ENCODE measurements at regions not wholly inside any gene's neighbourhood (a gene's known extent, or its start where the extent isn't known, plus 50 kb on each side); places are given as distances from the start of the nearest gene placed in this dataset.

DNA sequence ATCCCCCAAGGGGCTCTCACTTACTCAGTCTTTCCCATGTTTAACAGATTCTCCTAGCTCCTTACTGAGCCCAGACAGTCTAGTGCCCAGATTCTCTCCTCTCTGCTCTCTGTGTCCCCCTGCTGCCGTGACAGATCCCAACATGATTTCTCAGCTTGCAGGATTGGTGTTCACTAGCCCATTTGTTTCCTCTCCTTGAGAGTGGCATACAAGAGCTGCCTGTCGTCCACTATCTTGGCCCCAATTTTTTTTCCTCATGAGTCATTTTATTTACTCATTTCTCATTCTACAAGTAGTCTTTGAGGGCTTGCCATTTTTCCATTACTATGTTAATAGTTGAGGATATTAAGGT lies 199.9 kb upstream of the FN1 start:
- no peak for FAIRE-seq

DNA sequence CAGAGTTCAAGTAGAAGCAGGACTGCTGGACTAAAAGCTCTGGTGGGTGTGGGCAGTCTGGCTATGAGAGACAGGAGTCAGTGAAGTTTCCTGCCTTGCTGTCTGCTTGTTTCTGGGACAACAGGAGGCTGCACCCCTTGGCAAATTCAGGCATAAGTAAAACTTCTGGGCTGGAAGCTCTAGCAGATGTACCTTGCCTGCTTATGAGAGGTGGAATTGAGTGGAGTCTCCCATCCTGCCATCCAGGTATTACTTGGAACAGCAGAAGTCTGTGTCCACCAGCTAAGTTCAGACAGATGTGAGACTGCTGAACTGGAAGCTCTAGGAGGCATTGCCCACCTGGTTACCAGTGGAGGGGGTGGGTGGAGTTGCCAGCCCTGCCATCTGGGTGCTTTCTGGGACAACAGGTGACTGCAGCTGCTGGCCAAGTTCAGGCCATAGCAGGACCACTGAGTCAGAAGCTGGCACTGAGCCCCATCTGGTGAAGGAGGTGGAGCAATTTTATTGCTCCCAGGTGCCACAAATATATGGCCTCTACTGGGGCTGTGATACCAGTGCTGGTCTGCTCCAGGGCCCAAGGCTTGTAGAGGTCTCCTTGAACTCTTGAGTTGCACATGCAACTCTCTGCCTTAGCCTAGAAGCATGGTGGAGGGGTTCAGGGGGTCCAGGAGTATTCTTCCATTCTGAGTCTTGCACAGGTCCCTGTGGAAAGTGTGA lies 199.4 kb upstream of the FN1 start:
- ChIA-PET SMC1A (ENCODE audit: uncharacterized antibody, unreplicated experiment) (interaction anchor here (0.7 to 1.3 kb wide), 3 partner anchors 12 to 32 kb away, joined by 3 to 4 read pairs (median 4); no protein-coding TSS in a partner anchor), POLR2A (interaction anchor here (1.3 kb wide), 1 partner anchor 12 kb away, joined by 3 read pairs; no protein-coding TSS in a partner anchor), CTCF (interaction anchor here (1.6 kb wide), 1 partner anchor 62 kb away, joined by 4 read pairs; no protein-coding TSS in a partner anchor), RAD21 (ENCODE audit: unreplicated experiment) (no interaction called here)
- Histone ChIP-seq H2AFZ (ENCODE audit: control insufficient read depth, low read depth, low read length) (no peak overlapping the region), H3K4me2 (ENCODE audit: control insufficient read depth, insufficient read depth) (no peak overlapping the region), H3K27me3 (replicated peaks in 1 of 2; ENCODE audit: control insufficient read depth in 2 of 2, insufficient read depth in 2 of 2, low read length in 1 of 2) (no peaks in the 10 kb centered on the region), H3K36me3 (ENCODE audit: control insufficient read depth in 2 of 2, insufficient read depth in 2 of 2, low read length in 1 of 2) (no peaks in the 10 kb centered on the region), H4K20me1 (ENCODE audit: control insufficient read depth, insufficient read depth) (no peaks in the 10 kb centered on the region), H3K27ac (ENCODE audit: control insufficient read depth, insufficient read depth) (no peak overlapping the region), H3K9me3 (replicated peaks; ENCODE audit: control insufficient read depth, insufficient read depth, low read length) (no peaks in the 10 kb centered on the region; the same call in 1 of the 3 replicates), H3K9ac (ENCODE audit: control insufficient read depth, insufficient read depth, low read length) (no peak overlapping the region), H3K4me1 (ENCODE audit: control insufficient read depth, insufficient read depth, low read length) (no peaks in the 10 kb centered on the region), H3K79me2 (ENCODE audit: control insufficient read depth, insufficient read depth, low read length) (no peaks in the 10 kb centered on the region), H3K4me3 (no peak overlapping the region)
- BruUV-seq (replicated peaks) = no TSS peak
- in situ Hi-C loops (cut with MboI) = no loop called here
- FAIRE-seq (no peak), DNase-seq (ENCODE audit: low read depth, low spot score) (no peak), ATAC-seq (no peak)
- intact Hi-C loops (cut with micrococcal nuclease; ENCODE audit: unreplicated experiment) = no loop called here
- TF ChIP-seq NRF1 (conservative IDR thresholded peaks at IDR 0.05; ENCODE audit: low read depth, low read length) (no peak), NR2F1 (conservative IDR thresholded peaks at IDR 0.05) (no peak), JUNB (IDR thresholded peaks at IDR 0.05) (no peak), IKZF1 (conservative IDR thresholded peaks at IDR 0.05) (no peak), ZZZ3 (IDR thresholded peaks at IDR 0.05; ENCODE audit: control insufficient read depth, insufficient read length, low read depth) (no peak), MEF2A (IDR thresholded peaks at IDR 0.05; ENCODE audit: insufficient read depth, low read depth, low read length) (no peak), RUNX3 (IDR thresholded peaks at IDR 0.05; ENCODE audit: low read length) (no peak), CEBPZ (IDR thresholded peaks at IDR 0.05; ENCODE audit: low read depth, low read length) (no peak)
- TF ChIP-seq, protein P1, sequence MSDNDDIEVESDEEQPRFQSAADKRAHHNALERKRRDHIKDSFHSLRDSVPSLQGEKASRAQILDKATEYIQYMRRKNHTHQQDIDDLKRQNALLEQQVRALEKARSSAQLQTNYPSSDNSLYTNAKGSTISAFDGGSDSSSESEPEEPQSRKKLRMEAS (IDR thresholded peaks at IDR 0.05; ENCODE audit: low read depth, low read length) = no peak

More for the DNA sequence above, 199.9 kb upstream of the FN1 start:
- WGBS (ENCODE audit: insufficient coverage, insufficient replicate concordance, low lambda C conversion rate, missing lambda C conversion rate) = 0% methylated on average over 2 of the region's 2 CpGs
- intact Hi-C loops (cut with micrococcal nuclease; ENCODE audit: unreplicated experiment) = no loop called here
- no peaks in the 10 kb centered on the region for H4K20me1 ChIP-seq (ENCODE audit: control insufficient read depth, insufficient read depth)
- SMC1A ChIA-PET (ENCODE audit: uncharacterized antibody, unreplicated experiment) = interaction anchor here (0.7 to 1.2 kb wide), 2 partner anchors 13 to 33 kb away, joined by 3 to 4 read pairs; no protein-coding TSS in a partner anchor
- POLR2A ChIA-PET = interaction anchor here (1.3 kb wide), 1 partner anchor 12 kb away, joined by 3 read pairs; no protein-coding TSS in a partner anchor
- no TSS peak for BruUV-seq (replicated peaks)
- H2AFZ ChIP-seq (ENCODE audit: control insufficient read depth, low read depth, low read length) = no peak overlapping the region
- CTCF ChIA-PET = no interaction called here
- no peaks in the 10 kb centered on the region; the same call in 1 of the 3 replicates for H3K9me3 ChIP-seq (replicated peaks; ENCODE audit: control insufficient read depth, insufficient read depth, low read length)
- H3K79me2 ChIP-seq (ENCODE audit: control insufficient read depth, insufficient read depth, low read length) = no peaks in the 10 kb centered on the region
- H3K27ac ChIP-seq (ENCODE audit: control insufficient read depth, insufficient read depth) = no peak overlapping the region
- H3K36me3 ChIP-seq (ENCODE audit: control insufficient read depth in 2 of 2, insufficient read depth in 2 of 2, low read length in 1 of 2) = no peaks in the 10 kb centered on the region
- no peaks in the 10 kb centered on the region for H3K4me1 ChIP-seq (ENCODE audit: control insufficient read depth, insufficient read depth, low read length)
- H3K4me3 ChIP-seq = no peak overlapping the region
- no peak for ATAC-seq
- H3K4me2 ChIP-seq (ENCODE audit: control insufficient read depth, insufficient read depth) = no peak overlapping the region
- H3K9ac ChIP-seq (ENCODE audit: control insufficient read depth, insufficient read depth, low read length) = no peak overlapping the region
- in situ Hi-C loops (cut with MboI) = no loop called here
- no peak for DNase-seq (ENCODE audit: low read depth, low spot score)
- no peak for TF ChIP-seq JUND (IDR thresholded peaks at IDR 0.05; ENCODE audit: low read depth, low read length)
- no peak for TF ChIP-seq ZNF207 (IDR thresholded peaks at IDR 0.05; ENCODE audit: borderline replicate concordance)
- TF ChIP-seq, protein P2, sequence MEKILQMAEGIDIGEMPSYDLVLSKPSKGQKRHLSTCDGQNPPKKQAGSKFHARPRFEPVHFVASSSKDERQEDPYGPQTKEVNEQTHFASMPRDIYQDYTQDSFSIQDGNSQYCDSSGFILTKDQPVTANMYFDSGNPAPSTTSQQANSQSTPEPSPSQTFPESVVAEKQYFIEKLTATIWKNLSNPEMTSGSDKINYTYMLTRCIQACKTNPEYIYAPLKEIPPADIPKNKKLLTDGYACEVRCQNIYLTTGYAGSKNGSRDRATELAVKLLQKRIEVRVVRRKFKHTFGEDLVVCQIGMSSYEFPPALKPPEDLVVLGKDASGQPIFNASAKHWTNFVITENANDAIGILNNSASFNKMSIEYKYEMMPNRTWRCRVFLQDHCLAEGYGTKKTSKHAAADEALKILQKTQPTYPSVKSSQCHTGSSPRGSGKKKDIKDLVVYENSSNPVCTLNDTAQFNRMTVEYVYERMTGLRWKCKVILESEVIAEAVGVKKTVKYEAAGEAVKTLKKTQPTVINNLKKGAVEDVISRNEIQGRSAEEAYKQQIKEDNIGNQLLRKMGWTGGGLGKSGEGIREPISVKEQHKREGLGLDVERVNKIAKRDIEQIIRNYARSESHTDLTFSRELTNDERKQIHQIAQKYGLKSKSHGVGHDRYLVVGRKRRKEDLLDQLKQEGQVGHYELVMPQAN (conservative IDR thresholded peaks at IDR 0.05) = no peak
- RAD21 ChIA-PET (ENCODE audit: unreplicated experiment) = no interaction called here
- no peaks in the 10 kb centered on the region for H3K27me3 ChIP-seq (replicated peaks in 1 of 2; ENCODE audit: control insufficient read depth in 2 of 2, insufficient read depth in 2 of 2, low read length in 1 of 2)
